Muscle of back (tissue), 3 donors: ENCODE measurements at regions not wholly inside any gene's neighbourhood (a gene's known extent, or its start where the extent isn't known, plus 50 kb on each side); places are given as distances from the start of the nearest gene placed in this dataset.
"Not testable (repeated sequence)": the region's sequence is repeated elsewhere in the genome, so short reads cannot be mapped to it uniquely, and the experiment has no call there.

Experiments used
- DNase-seq, 3 donors: peaks; one replicate each; pipeline versions ENCODE4 v3.0.0 to v3.0.0-alpha.2; 2013

- DNase-seq, result no peak
Measured at GRCh38 chr13:60696602-60697001, 299.6 kb downstream of the TDRD3 start.

- no peak for DNase-seq
Measured at GRCh38 chr13:60691268-60691667, 294.2 kb downstream of the TDRD3 start.

- DNase-seq, result no peak
Measured at GRCh38 chr13:60690604-60691003, 293.6 kb downstream of the TDRD3 start.

GRCh38 chr13:60689571-60689970, 292.6 kb downstream of the TDRD3 start:
- DNase-seq, result no peak

- peak; percentile 12 to 65 (median 27) for DNase-seq
Measured at GRCh38 chr13:60689076-60689475, 292.1 kb downstream of the TDRD3 start.

GRCh38 chr13:60679928-60680694, 283.1 kb downstream of the TDRD3 start:
- no peak for DNase-seq

- no peak for DNase-seq
Measured at GRCh38 chr13:60679131-60679530, 282.1 kb downstream of the TDRD3 start.

- no peak for DNase-seq
Measured at GRCh38 chr13:60671386-60671785, 274.4 kb downstream of the TDRD3 start.

- no peak for DNase-seq
Measured at GRCh38 chr13:60663788-60664187, 266.8 kb downstream of the TDRD3 start.

- no peak for DNase-seq
Measured at GRCh38 chr13:60662595-60662994, 265.6 kb downstream of the TDRD3 start.

GRCh38 chr13:60661521-60661920, 264.5 kb downstream of the TDRD3 start:
- DNase-seq, result peak in 2 of 3 donors; percentile 9 to 19

GRCh38 chr13:60657586-60657985, 260.6 kb downstream of the TDRD3 start:
- DNase-seq, result not testable (repeated sequence)

- no peak for DNase-seq
Measured at GRCh38 chr13:60655256-60655655, 258.2 kb downstream of the TDRD3 start.

- peak; percentile 6 to 40 (median 10) for DNase-seq
Measured at GRCh38 chr13:60654415-60654814, 257.4 kb downstream of the TDRD3 start.

- DNase-seq, result no peak
Measured at GRCh38 chr13:60647547-60647946, 250.5 kb downstream of the TDRD3 start.

- DNase-seq, result no peak
Measured at GRCh38 chr13:60646620-60647019, 249.6 kb downstream of the TDRD3 start.

GRCh38 chr13:60645676-60646075, 248.7 kb downstream of the TDRD3 start:
- DNase-seq, result no peak

- DNase-seq, result no peak
Measured at GRCh38 chr13:60642552-60642951, 245.5 kb downstream of the TDRD3 start.

- no peak for DNase-seq
Measured at GRCh38 chr13:60629158-60629557, 232.1 kb downstream of the TDRD3 start.

GRCh38 chr13:60627071-60627686, 230.2 kb downstream of the TDRD3 start:
- peak; percentile 6 to 28 (median 14) for DNase-seq
